IPS-20b (cell line): ENCODE measurements at regions not wholly inside any gene's neighbourhood (a gene's known extent, or its start where the extent isn't known, plus 50 kb on each side); places are given as distances from the start of the nearest gene placed in this dataset.

ENCODE experiments used
- H3K27ac ChIP-seq: one replicate; pipeline ENCODE4 v1.5.1; 2013; ENCODE audit warnings: low read length
- H3K27me3 ChIP-seq: 2 replicates; pipeline ENCODE4 v1.6.1; 2013; ENCODE audit warnings: mild to moderate bottlenecking, low read length, inconsistent platforms; ENCODE audit not compliant: insufficient read depth
- H3K36me3 ChIP-seq: 2 replicates; pipeline ENCODE4 v1.6.1; 2013; ENCODE audit warnings: low read depth, mild to moderate bottlenecking, inconsistent platforms, low read length, moderate library complexity; ENCODE audit not compliant: insufficient read depth
- H3K4me1 ChIP-seq: 2 replicates; pipeline ENCODE4 v1.6.1; 2013; ENCODE audit warnings: mild to moderate bottlenecking, control low read depth, inconsistent platforms, low read length, moderate library complexity; ENCODE audit not compliant: insufficient read depth
- H3K4me3 ChIP-seq: 2 replicates; pipeline ENCODE4 v1.5.1; 2013; ENCODE audit warnings: mild to moderate bottlenecking, low read length, inconsistent platforms
- H3K9ac ChIP-seq: 2 replicates; pipeline ENCODE4 v1.6.1; 2013; ENCODE audit warnings: low read depth, mild to moderate bottlenecking, inconsistent platforms, low read length, moderate library complexity
- H3K9me3 ChIP-seq: 2 replicates; pipeline ENCODE4 v1.6.1; 2013; ENCODE audit warnings: mild to moderate bottlenecking, low read depth, low read length, inconsistent platforms; ENCODE audit not compliant: insufficient read depth

DNA sequence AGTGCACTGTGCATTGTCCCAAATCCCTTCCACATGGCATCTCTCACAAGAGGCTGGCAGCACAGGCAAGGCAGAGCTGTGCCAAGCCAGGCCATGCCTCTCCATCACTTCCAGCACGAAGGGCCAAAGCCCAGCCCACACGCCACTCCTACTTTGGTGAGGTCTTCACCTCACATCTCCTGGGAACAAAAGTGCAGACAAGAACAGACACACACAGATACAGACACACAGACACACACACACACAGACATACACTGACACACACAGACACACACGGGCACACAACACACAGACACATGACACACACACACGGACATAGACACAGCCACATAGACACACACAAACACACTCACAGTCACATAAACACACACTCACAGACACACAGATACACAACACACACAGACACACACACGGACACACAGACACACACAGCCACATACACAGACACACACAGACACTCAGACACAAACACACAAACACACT lies 233.3 kb downstream of the UACA start:
- Histone ChIP-seq H3K4me3 (no peak overlapping the region), H3K9ac (no peak overlapping the region), H3K36me3 (no peaks in the 10 kb centered on the region), H3K9me3 (no peaks in the 10 kb centered on the region), H3K4me1 (peaks cover 12% of the 10 kb centered on the region), H3K27me3 (no peaks in the 10 kb centered on the region; the same call in 1 of the 2 replicates), H3K27ac (no peak overlapping the region)

GRCh38 chr15:70528816-70529215 lies 234.5 kb downstream of the UACA start:
- no peak overlapping the region for H3K27ac ChIP-seq
- peaks cover 4% of the 10 kb centered on the region for H3K4me1 ChIP-seq
- no peaks in the 10 kb centered on the region for H3K9me3 ChIP-seq
- no peaks in the 10 kb centered on the region; the same call in 1 of the 2 replicates for H3K27me3 ChIP-seq
- no peak overlapping the region for H3K9ac ChIP-seq
- H3K4me3 ChIP-seq: no peak overlapping the region
- no peaks in the 10 kb centered on the region for H3K36me3 ChIP-seq

DNA sequence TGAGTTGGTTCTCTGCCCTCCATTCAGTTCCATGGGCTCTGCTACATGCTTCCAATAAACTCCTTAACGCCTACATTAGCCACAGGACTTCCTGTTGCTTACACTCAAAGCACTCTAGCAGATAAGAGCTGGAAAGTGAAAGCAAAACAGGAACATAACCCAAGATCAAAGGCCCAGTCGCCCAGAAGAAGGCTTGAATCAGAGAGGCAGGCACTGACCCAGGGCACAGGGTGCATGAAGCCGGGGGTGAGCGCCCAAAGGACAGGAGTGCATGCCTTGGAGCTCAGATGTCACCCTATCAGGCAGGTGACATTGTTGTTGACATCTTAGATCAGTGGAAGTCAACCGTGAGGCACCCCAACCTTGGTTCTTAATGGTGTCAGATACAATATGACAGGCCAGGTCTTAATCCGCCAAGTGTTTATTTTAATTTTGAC lies 235.1 kb downstream of the UACA start:
- Histone ChIP-seq H3K27me3 (no peaks in the 10 kb centered on the region; the same call in 1 of the 2 replicates), H3K4me1 (peaks cover 5% of the 10 kb centered on the region; the same call in 1 of the 2 replicates), H3K4me3 (no peak overlapping the region), H3K27ac (no peak overlapping the region), H3K9ac (no peak overlapping the region), H3K9me3 (no peaks in the 10 kb centered on the region), H3K36me3 (no peaks in the 10 kb centered on the region)

DNA sequence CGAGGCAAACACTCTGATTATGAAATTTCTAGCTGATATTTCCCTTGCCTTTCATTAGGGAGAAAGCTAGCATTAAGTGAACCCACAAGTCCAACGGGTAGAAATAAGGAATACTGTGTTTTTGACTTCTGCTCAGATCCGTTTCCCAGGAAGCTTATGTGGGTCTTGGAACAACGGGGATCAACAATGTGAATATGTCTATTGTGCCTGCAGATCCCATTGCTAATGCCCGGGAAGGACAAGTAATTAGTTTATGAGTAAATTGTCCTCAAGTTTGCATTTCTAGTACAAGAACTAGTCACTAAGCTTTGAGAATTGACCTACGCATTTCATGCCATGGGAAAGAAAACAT lies 236.4 kb downstream of the UACA start:
- Histone ChIP-seq H3K9me3 (no peaks in the 10 kb centered on the region), H3K4me1 (peaks cover 5% of the 10 kb centered on the region; the same call in 1 of the 2 replicates), H3K36me3 (no peaks in the 10 kb centered on the region), H3K27ac (no peak overlapping the region), H3K9ac (no peak overlapping the region), H3K27me3 (no peaks in the 10 kb centered on the region; the same call in 1 of the 2 replicates), H3K4me3 (no peak overlapping the region)

GRCh38 chr15:70526221-70526973 lies 237.0 kb downstream of the UACA start:
- Histone ChIP-seq H3K27me3 (no peaks in the 10 kb centered on the region; the same call in 1 of the 2 replicates), H3K4me1 (peaks cover 5% of the 10 kb centered on the region; the same call in 1 of the 2 replicates), H3K9ac (no peak overlapping the region), H3K36me3 (no peaks in the 10 kb centered on the region), H3K9me3 (no peaks in the 10 kb centered on the region), H3K27ac (no peak overlapping the region), H3K4me3 (no peak overlapping the region)

DNA sequence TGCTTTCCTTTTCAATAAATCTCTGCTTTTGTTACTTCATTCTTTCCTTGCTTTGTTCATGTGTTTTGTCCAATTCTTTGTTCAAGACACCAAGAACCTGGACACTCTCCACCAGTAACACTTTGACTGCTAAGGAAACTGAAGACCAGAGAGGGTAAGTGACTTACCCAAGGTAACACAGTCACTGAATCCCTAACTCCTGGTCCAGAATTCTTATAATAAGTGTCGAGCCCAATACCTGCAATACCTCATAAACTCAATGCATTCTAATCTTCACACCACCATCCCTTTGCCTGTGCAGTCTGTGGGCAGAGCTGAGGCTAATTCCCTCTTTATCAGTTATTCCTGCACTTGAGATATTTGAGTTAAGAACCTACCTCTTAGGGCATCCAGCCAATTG lies 237.8 kb downstream of the UACA start:
- Histone ChIP-seq H3K9me3 (no peaks in the 10 kb centered on the region), H3K4me3 (no peak overlapping the region), H3K36me3 (no peaks in the 10 kb centered on the region), H3K9ac (no peak overlapping the region), H3K4me1 (peaks cover 5% of the 10 kb centered on the region; the same call in 1 of the 2 replicates), H3K27me3 (no peaks in the 10 kb centered on the region), H3K27ac (no peak overlapping the region)

GRCh38 chr15:70524470-70524869 lies 238.9 kb downstream of the UACA start:
- no peak overlapping the region for H3K27ac ChIP-seq
- no peaks in the 10 kb centered on the region for H3K9me3 ChIP-seq
- H3K27me3 ChIP-seq: no peaks in the 10 kb centered on the region
- H3K36me3 ChIP-seq: no peaks in the 10 kb centered on the region
- no peak overlapping the region for H3K4me3 ChIP-seq
- H3K9ac ChIP-seq: no peak overlapping the region
- H3K4me1 ChIP-seq: peaks cover 5% of the 10 kb centered on the region; the same call in 1 of the 2 replicates

GRCh38 chr15:70523616-70524015 lies 239.7 kb downstream of the UACA start:
- H3K36me3 ChIP-seq: no peaks in the 10 kb centered on the region
- peaks cover 5% of the 10 kb centered on the region; the same call in 1 of the 2 replicates for H3K4me1 ChIP-seq
- H3K27me3 ChIP-seq: no peaks in the 10 kb centered on the region
- no peak overlapping the region for H3K27ac ChIP-seq
- no peak overlapping the region for H3K9ac ChIP-seq
- no peaks in the 10 kb centered on the region for H3K9me3 ChIP-seq
- H3K4me3 ChIP-seq: no peak overlapping the region

GRCh38 chr15:70523192-70523591 lies 240.2 kb downstream of the UACA start:
- H3K27me3 ChIP-seq: no peaks in the 10 kb centered on the region
- no peaks in the 10 kb centered on the region for H3K36me3 ChIP-seq
- no peak overlapping the region for H3K27ac ChIP-seq
- H3K9me3 ChIP-seq: no peaks in the 10 kb centered on the region
- H3K9ac ChIP-seq: no peak overlapping the region
- no peak overlapping the region for H3K4me3 ChIP-seq
- peaks cover 5% of the 10 kb centered on the region; the same call in 1 of the 2 replicates for H3K4me1 ChIP-seq

- Histone ChIP-seq H3K4me3 (no peak overlapping the region), H3K9ac (no peak overlapping the region), H3K27me3 (no peaks in the 10 kb centered on the region), H3K27ac (no peak overlapping the region), H3K36me3 (no peaks in the 10 kb centered on the region), H3K9me3 (no peaks in the 10 kb centered on the region), H3K4me1 (peaks cover 5% of the 10 kb centered on the region; the same call in 1 of the 2 replicates)
These were observed 240.9 kb downstream of the UACA start for GRCh38 chr15:70522323-70522966.

DNA sequence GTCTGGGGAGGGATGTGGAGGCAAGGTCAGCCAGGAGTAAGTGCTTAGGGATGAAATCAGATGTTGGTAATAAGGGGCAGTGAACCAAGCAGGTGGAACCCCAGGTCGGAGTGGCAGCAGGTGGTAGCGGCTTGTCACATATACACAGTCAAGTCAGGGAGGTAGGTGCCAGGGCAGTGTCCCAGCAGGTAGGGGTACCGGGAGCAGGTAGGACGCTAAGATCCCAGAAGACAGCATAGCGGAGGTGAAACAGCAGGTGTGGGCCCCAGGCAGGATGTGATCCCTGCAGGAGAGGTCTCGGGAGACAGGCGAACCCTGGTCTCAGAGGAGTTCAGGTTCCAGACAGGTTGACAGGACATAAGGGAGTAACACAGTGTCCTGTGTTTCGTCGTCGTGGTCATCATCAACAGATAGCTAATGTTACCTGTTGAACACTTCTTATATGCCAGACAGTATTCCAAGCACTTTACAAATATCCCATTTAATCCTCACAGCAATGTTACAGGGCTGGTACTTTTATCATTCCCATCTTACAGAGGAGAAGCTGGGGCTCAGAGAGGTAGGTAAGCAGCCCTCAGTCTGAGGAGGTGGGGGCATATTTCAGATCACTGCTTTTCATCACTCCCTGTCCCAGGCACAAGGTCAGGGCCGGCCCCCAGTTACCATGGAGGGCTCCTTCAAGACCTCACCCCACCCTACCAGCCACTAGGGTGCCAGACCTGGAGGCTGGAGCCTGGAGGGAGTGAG lies 241.6 kb downstream of the UACA start:
- no peak overlapping the region for H3K27ac ChIP-seq
- no peaks in the 10 kb centered on the region for H3K36me3 ChIP-seq
- H3K4me1 ChIP-seq: peaks cover 5% of the 10 kb centered on the region; the same call in 1 of the 2 replicates
- H3K9ac ChIP-seq: no peak overlapping the region
- no peaks in the 10 kb centered on the region for H3K27me3 ChIP-seq
- H3K4me3 ChIP-seq: no peak overlapping the region
- no peaks in the 10 kb centered on the region for H3K9me3 ChIP-seq
